ENCODE measurements at regions not wholly inside any gene's neighbourhood (a gene's known extent, or its start where the extent isn't known, plus 50 kb on each side); places are given as distances from the start of the nearest gene placed in this dataset.

- H3K4me1 Mint-ChIP-seq = no peaks in the 10 kb centered on the region
- H3K4me1 ChIP-seq (ENCODE audit: control insufficient read depth, insufficient read depth, low read length, poor library complexity, severe bottlenecking) = no peaks in the 10 kb centered on the region
- ATAC-seq (ENCODE audit: low read depth in 2 of 2) (no peak), DNase-seq (peak in 1 of 3 donors; percentile 1)
- no peaks in the 10 kb centered on the region for H3K9me3 ChIP-seq (ENCODE audit: control insufficient read depth in 2 of 2, low read length in 2 of 2)
- H3K27me3 ChIP-seq (ENCODE audit: control insufficient read depth, insufficient read depth, low read length) = no peaks in the 10 kb centered on the region
- no peaks in the 10 kb centered on the region for H3K27me3 Mint-ChIP-seq
- no peak overlapping the region for H3K4me3 ChIP-seq (ENCODE audit: low read depth, low read length)
- no peak overlapping the region for H3K4me3 Mint-ChIP-seq
- peaks cover 0 to 7% (median 5%) of the 10 kb centered on the region in 7 donors for H3K9me3 Mint-ChIP-seq
- H3K36me3 Mint-ChIP-seq = no peaks in the 10 kb centered on the region
- no peaks in the 10 kb centered on the region for H3K36me3 ChIP-seq (ENCODE audit: control insufficient read depth, insufficient read depth, low read length)
- H3K27ac Mint-ChIP-seq = no peak overlapping the region
- no peak overlapping the region for H3K27ac ChIP-seq (ENCODE audit: insufficient read depth, low read length, poor library complexity, severe bottlenecking)
Observed at GRCh38 chr18:30280861-30281470, 761.6 kb downstream of the DSC3 start.

- Histone ChIP-seq H3K4me3 (ENCODE audit: low read depth, low read length) (no peak overlapping the region), H3K4me1 (ENCODE audit: control insufficient read depth, insufficient read depth, low read length, poor library complexity, severe bottlenecking) (no peaks in the 10 kb centered on the region), H3K27ac (ENCODE audit: insufficient read depth, low read length, poor library complexity, severe bottlenecking) (no peak overlapping the region), H3K9me3 (ENCODE audit: control insufficient read depth in 2 of 2, low read length in 2 of 2) (no peaks in the 10 kb centered on the region), H3K36me3 (ENCODE audit: control insufficient read depth, insufficient read depth, low read length) (no peaks in the 10 kb centered on the region), H3K27me3 (ENCODE audit: control insufficient read depth, insufficient read depth, low read length) (no peaks in the 10 kb centered on the region)
- Mint-ChIP-seq H3K9me3 (peaks cover 0 to 7% (median 5%) of the 10 kb centered on the region in 7 donors), H3K36me3 (no peaks in the 10 kb centered on the region), H3K4me1 (no peaks in the 10 kb centered on the region), H3K4me3 (no peak overlapping the region), H3K27ac (no peak overlapping the region), H3K27me3 (no peaks in the 10 kb centered on the region)
- ATAC-seq (ENCODE audit: low read depth in 2 of 2) = no peak
- DNase-seq = no peak
Observed at GRCh38 chr18:30280186-30280585, 762.4 kb downstream of the DSC3 start.

GRCh38 chr18:30277676-30278075 is 764.9 kb downstream of the DSC3 start:
- no peak for DNase-seq
- H3K27ac ChIP-seq (ENCODE audit: insufficient read depth, low read length, poor library complexity, severe bottlenecking) = no peak overlapping the region
- Mint-ChIP-seq H3K27me3 (no peaks in the 10 kb centered on the region), H3K9me3 (peaks cover 0 to 9% (median 5%) of the 10 kb centered on the region in 7 donors), H3K36me3 (no peaks in the 10 kb centered on the region), H3K4me1 (no peaks in the 10 kb centered on the region), H3K27ac (no peak overlapping the region), H3K4me3 (no peak overlapping the region)
- H3K9me3 ChIP-seq (ENCODE audit: control insufficient read depth in 2 of 2, low read length in 2 of 2) = no peaks in the 10 kb centered on the region
- no peaks in the 10 kb centered on the region for H3K36me3 ChIP-seq (ENCODE audit: control insufficient read depth, insufficient read depth, low read length)
- no peak overlapping the region for H3K4me3 ChIP-seq (ENCODE audit: low read depth, low read length)
- H3K4me1 ChIP-seq (ENCODE audit: control insufficient read depth, insufficient read depth, low read length, poor library complexity, severe bottlenecking) = no peaks in the 10 kb centered on the region
- no peaks in the 10 kb centered on the region for H3K27me3 ChIP-seq (ENCODE audit: control insufficient read depth, insufficient read depth, low read length)
- ATAC-seq (ENCODE audit: low read depth in 2 of 2) = no peak

GRCh38 chr18:30271716-30272115 is 770.8 kb downstream of the DSC3 start:
- H3K27me3 Mint-ChIP-seq = no peaks in the 10 kb centered on the region
- Histone ChIP-seq H3K9me3 (ENCODE audit: control insufficient read depth in 2 of 2, low read length in 2 of 2) (no peaks in the 10 kb centered on the region), H3K27ac (ENCODE audit: insufficient read depth, low read length, poor library complexity, severe bottlenecking) (no peak overlapping the region), H3K36me3 (ENCODE audit: control insufficient read depth, insufficient read depth, low read length) (no peaks in the 10 kb centered on the region), H3K27me3 (ENCODE audit: control insufficient read depth, insufficient read depth, low read length) (no peaks in the 10 kb centered on the region), H3K4me3 (ENCODE audit: low read depth, low read length) (no peak overlapping the region), H3K4me1 (ENCODE audit: control insufficient read depth, insufficient read depth, low read length, poor library complexity, severe bottlenecking) (no peaks in the 10 kb centered on the region)
- ATAC-seq (ENCODE audit: low read depth in 2 of 2) (no peak), DNase-seq (no peak)
- no peak overlapping the region for H3K4me3 Mint-ChIP-seq
- H3K9me3 Mint-ChIP-seq = peaks cover 1 to 13% (median 10%) of the 10 kb centered on the region in 7 donors
- no peak overlapping the region for H3K27ac Mint-ChIP-seq
- H3K36me3 Mint-ChIP-seq = no peaks in the 10 kb centered on the region
- no peaks in the 10 kb centered on the region for H3K4me1 Mint-ChIP-seq

GRCh38 chr18:30265190-30265589 is 777.4 kb downstream of the DSC3 start:
- Mint-ChIP-seq H3K27ac (no peak overlapping the region), H3K4me1 (no peaks in the 10 kb centered on the region), H3K9me3 (peaks cover 1 to 19% (median 8%) of the 10 kb centered on the region in 7 donors), H3K27me3 (no peaks in the 10 kb centered on the region), H3K4me3 (no peak overlapping the region), H3K36me3 (no peaks in the 10 kb centered on the region)
- no peak overlapping the region for H3K27ac ChIP-seq (ENCODE audit: insufficient read depth, low read length, poor library complexity, severe bottlenecking)
- no peak overlapping the region for H3K4me3 ChIP-seq (ENCODE audit: low read depth, low read length)
- DNase-seq (no peak), ATAC-seq (ENCODE audit: low read depth in 2 of 2) (no peak)
- H3K36me3 ChIP-seq (ENCODE audit: control insufficient read depth, insufficient read depth, low read length) = no peaks in the 10 kb centered on the region
- H3K4me1 ChIP-seq (ENCODE audit: control insufficient read depth, insufficient read depth, low read length, poor library complexity, severe bottlenecking) = no peaks in the 10 kb centered on the region
- H3K9me3 ChIP-seq (ENCODE audit: control insufficient read depth in 2 of 2, low read length in 2 of 2) = no peaks in the 10 kb centered on the region
- no peaks in the 10 kb centered on the region for H3K27me3 ChIP-seq (ENCODE audit: control insufficient read depth, insufficient read depth, low read length)

- no peak overlapping the region for H3K4me3 Mint-ChIP-seq
- H3K27ac ChIP-seq (ENCODE audit: insufficient read depth, low read length, poor library complexity, severe bottlenecking) = no peak overlapping the region
- DNase-seq = no peak
- no peaks in the 10 kb centered on the region for H3K4me1 Mint-ChIP-seq
- no peaks in the 10 kb centered on the region for H3K9me3 ChIP-seq (ENCODE audit: control insufficient read depth in 2 of 2, low read length in 2 of 2)
- H3K27ac Mint-ChIP-seq = no peak overlapping the region
- no peak overlapping the region for H3K4me3 ChIP-seq (ENCODE audit: low read depth, low read length)
- no peaks in the 10 kb centered on the region for H3K4me1 ChIP-seq (ENCODE audit: control insufficient read depth, insufficient read depth, low read length, poor library complexity, severe bottlenecking)
- H3K36me3 Mint-ChIP-seq = no peaks in the 10 kb centered on the region
- no peak for ATAC-seq (ENCODE audit: low read depth in 2 of 2)
- no peaks in the 10 kb centered on the region for H3K36me3 ChIP-seq (ENCODE audit: control insufficient read depth, insufficient read depth, low read length)
- H3K27me3 Mint-ChIP-seq = no peaks in the 10 kb centered on the region
- H3K27me3 ChIP-seq (ENCODE audit: control insufficient read depth, insufficient read depth, low read length) = no peaks in the 10 kb centered on the region
- H3K9me3 Mint-ChIP-seq = peaks cover 2 to 31% (median 6%) of the 10 kb centered on the region in 7 donors
Observed at GRCh38 chr18:30254331-30254730, 788.2 kb downstream of the DSC3 start.

GRCh38 chr18:30248056-30248455 is 794.5 kb downstream of the DSC3 start:
- Histone ChIP-seq H3K27ac (ENCODE audit: insufficient read depth, low read length, poor library complexity, severe bottlenecking) (no peak overlapping the region), H3K4me3 (ENCODE audit: low read depth, low read length) (no peak overlapping the region), H3K4me1 (ENCODE audit: control insufficient read depth, insufficient read depth, low read length, poor library complexity, severe bottlenecking) (no peaks in the 10 kb centered on the region), H3K27me3 (ENCODE audit: control insufficient read depth, insufficient read depth, low read length) (no peaks in the 10 kb centered on the region), H3K36me3 (ENCODE audit: control insufficient read depth, insufficient read depth, low read length) (no peaks in the 10 kb centered on the region), H3K9me3 (ENCODE audit: control insufficient read depth in 2 of 2, low read length in 2 of 2) (no peaks in the 10 kb centered on the region)
- DNase-seq (no peak), ATAC-seq (ENCODE audit: low read depth in 2 of 2) (no peak)
- Mint-ChIP-seq H3K27me3 (no peaks in the 10 kb centered on the region), H3K4me1 (no peaks in the 10 kb centered on the region), H3K27ac (no peak overlapping the region), H3K9me3 (peaks cover 1 to 32% (median 9%) of the 10 kb centered on the region in 7 donors), H3K4me3 (no peak overlapping the region), H3K36me3 (no peaks in the 10 kb centered on the region)

GRCh38 chr18:30245766-30246455 is 796.6 kb downstream of the DSC3 start:
- Mint-ChIP-seq H3K36me3 (no peaks in the 10 kb centered on the region), H3K4me3 (no peak overlapping the region), H3K27ac (no peak overlapping the region), H3K9me3 (peaks cover 5 to 42% (median 11%) of the 10 kb centered on the region in 7 donors), H3K4me1 (no peaks in the 10 kb centered on the region), H3K27me3 (no peaks in the 10 kb centered on the region)
- no peak overlapping the region for H3K27ac ChIP-seq (ENCODE audit: insufficient read depth, low read length, poor library complexity, severe bottlenecking)
- no peaks in the 10 kb centered on the region for H3K27me3 ChIP-seq (ENCODE audit: control insufficient read depth, insufficient read depth, low read length)
- H3K9me3 ChIP-seq (ENCODE audit: control insufficient read depth in 2 of 2, low read length in 2 of 2) = no peaks in the 10 kb centered on the region
- ATAC-seq (ENCODE audit: low read depth in 2 of 2) (no peak), DNase-seq (no peak)
- no peaks in the 10 kb centered on the region for H3K36me3 ChIP-seq (ENCODE audit: control insufficient read depth, insufficient read depth, low read length)
- H3K4me1 ChIP-seq (ENCODE audit: control insufficient read depth, insufficient read depth, low read length, poor library complexity, severe bottlenecking) = no peaks in the 10 kb centered on the region
- H3K4me3 ChIP-seq (ENCODE audit: low read depth, low read length) = no peak overlapping the region

Data from CD4-positive, CD25-positive, alpha-beta regulatory T cell (primary cell).